ENCODE measurements at regions not wholly inside any gene's neighbourhood (a gene's known extent, or its start where the extent isn't known, plus 50 kb on each side); places are given as distances from the start of the nearest gene placed in this dataset.

GRCh38 chr12:66956300-66956699 is 277.4 kb upstream of the GRIP1 start:
- intact Hi-C loops (cut with micrococcal nuclease; ENCODE audit: unreplicated experiment), result no loop called here
- H3K4me3 Mint-ChIP-seq (ENCODE audit: low read depth, unreplicated experiment), result no peak overlapping the region
- TF ChIP-seq CTCF (IDR thresholded peaks at IDR 0.05; ENCODE audit: unreplicated experiment), result no peak
- no peaks in the 10 kb centered on the region for H3K9me3 Mint-ChIP-seq (ENCODE audit: low read depth, unreplicated experiment)
- no peak overlapping the region for H3K27ac Mint-ChIP-seq (ENCODE audit: unreplicated experiment)
- peaks cover 6% of the 10 kb centered on the region for H3K36me3 Mint-ChIP-seq (ENCODE audit: insufficient read depth, unreplicated experiment)
- CTCF ChIA-PET, result no interaction called here
- DNase-seq, result no peak
- no TSS peak for BruUV-seq (replicated peaks)
- H3K4me1 Mint-ChIP-seq (ENCODE audit: low read depth, unreplicated experiment), result peaks cover 23% of the 10 kb centered on the region
- no peaks in the 10 kb centered on the region for H3K27me3 Mint-ChIP-seq (ENCODE audit: unreplicated experiment)

- no peak for DNase-seq
- peaks cover 28% of the 10 kb centered on the region for H3K4me1 Mint-ChIP-seq (ENCODE audit: low read depth, unreplicated experiment)
- intact Hi-C loops (cut with micrococcal nuclease; ENCODE audit: unreplicated experiment), result no loop called here
These were observed 280.4 kb upstream of the GRIP1 start for GRCh38 chr12:66959276-66959675.

GRCh38 chr12:66960006-66960405 is 281.1 kb upstream of the GRIP1 start:
- DNase-seq, result no peak
- H3K4me1 Mint-ChIP-seq (ENCODE audit: low read depth, unreplicated experiment), result peaks cover 28% of the 10 kb centered on the region
- CTCF ChIA-PET, result interaction anchor here (1.0 kb wide), 1 partner anchor 16 kb away, joined by 3 read pairs; no protein-coding TSS in a partner anchor
- H3K4me3 Mint-ChIP-seq (ENCODE audit: low read depth, unreplicated experiment), result peak overlapping the region; percentile 12
- peak overlapping the region; percentile 7 for H3K27ac Mint-ChIP-seq (ENCODE audit: unreplicated experiment)
- no peak for TF ChIP-seq CTCF (IDR thresholded peaks at IDR 0.05; ENCODE audit: unreplicated experiment)
- BruUV-seq (replicated peaks), result no TSS peak
- no peaks in the 10 kb centered on the region for H3K27me3 Mint-ChIP-seq (ENCODE audit: unreplicated experiment)
- intact Hi-C loops (cut with micrococcal nuclease; ENCODE audit: unreplicated experiment), result no loop called here
- peaks cover 10% of the 10 kb centered on the region for H3K36me3 Mint-ChIP-seq (ENCODE audit: insufficient read depth, unreplicated experiment)
- no peaks in the 10 kb centered on the region for H3K9me3 Mint-ChIP-seq (ENCODE audit: low read depth, unreplicated experiment)

More at GRCh38 chr12:66959276-66959675, 280.4 kb upstream of the GRIP1 start:
- no peak overlapping the region for H3K27ac Mint-ChIP-seq (ENCODE audit: unreplicated experiment)
- CTCF ChIA-PET, result no interaction called here
- H3K27me3 Mint-ChIP-seq (ENCODE audit: unreplicated experiment), result no peaks in the 10 kb centered on the region
- BruUV-seq (replicated peaks), result no TSS peak
- no peak overlapping the region for H3K4me3 Mint-ChIP-seq (ENCODE audit: low read depth, unreplicated experiment)
- peaks cover 10% of the 10 kb centered on the region for H3K36me3 Mint-ChIP-seq (ENCODE audit: insufficient read depth, unreplicated experiment)
- no peaks in the 10 kb centered on the region for H3K9me3 Mint-ChIP-seq (ENCODE audit: low read depth, unreplicated experiment)
- no peak for TF ChIP-seq CTCF (IDR thresholded peaks at IDR 0.05; ENCODE audit: unreplicated experiment)

- Mint-ChIP-seq H3K27me3 (ENCODE audit: unreplicated experiment) (no peaks in the 10 kb centered on the region), H3K36me3 (ENCODE audit: insufficient read depth, unreplicated experiment) (peaks cover 10% of the 10 kb centered on the region), H3K4me3 (ENCODE audit: low read depth, unreplicated experiment) (peak overlapping the region; percentile 42), H3K9me3 (ENCODE audit: low read depth, unreplicated experiment) (no peaks in the 10 kb centered on the region), H3K4me1 (ENCODE audit: low read depth, unreplicated experiment) (peaks cover 28% of the 10 kb centered on the region), H3K27ac (ENCODE audit: unreplicated experiment) (peak overlapping the region; percentile 91)
- no peak for DNase-seq
- CTCF ChIA-PET, result interaction anchor here (1.0 kb wide), 1 partner anchor 17 kb away, joined by 3 read pairs; no protein-coding TSS in a partner anchor
- TF ChIP-seq CTCF (IDR thresholded peaks at IDR 0.05; ENCODE audit: unreplicated experiment), result no peak
- no TSS peak for BruUV-seq (replicated peaks)
- intact Hi-C loops (cut with micrococcal nuclease; ENCODE audit: unreplicated experiment), result no loop called here
These were observed 282.1 kb upstream of the GRIP1 start for GRCh38 chr12:66960704-66961690.

Measured in Calu3 (cell line).